ENCODE measurements at regions not wholly inside any gene's neighbourhood (a gene's known extent, or its start where the extent isn't known, plus 50 kb on each side); places are given as distances from the start of the nearest gene placed in this dataset.

DNA sequence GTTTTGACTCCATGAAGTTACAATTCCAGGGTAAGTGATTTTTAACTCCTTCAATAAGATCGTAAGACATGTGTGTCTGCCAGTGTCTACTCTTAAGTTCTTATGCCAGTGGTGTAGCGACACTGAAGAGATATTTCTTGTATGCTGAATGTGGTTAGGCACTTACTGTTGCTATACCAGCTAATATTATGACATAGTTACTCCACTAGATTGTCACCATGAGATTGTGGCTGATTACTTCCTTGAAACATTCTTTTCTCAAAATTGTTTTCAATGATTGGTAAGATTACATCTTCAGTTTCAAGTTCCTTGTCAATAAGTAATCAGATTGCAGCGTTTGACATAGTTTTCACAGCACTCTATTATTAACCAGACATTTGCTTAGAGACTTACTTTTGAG lies 60.6 kb upstream of the PAGE5 start:
- TF ChIP-seq, protein P1, sequence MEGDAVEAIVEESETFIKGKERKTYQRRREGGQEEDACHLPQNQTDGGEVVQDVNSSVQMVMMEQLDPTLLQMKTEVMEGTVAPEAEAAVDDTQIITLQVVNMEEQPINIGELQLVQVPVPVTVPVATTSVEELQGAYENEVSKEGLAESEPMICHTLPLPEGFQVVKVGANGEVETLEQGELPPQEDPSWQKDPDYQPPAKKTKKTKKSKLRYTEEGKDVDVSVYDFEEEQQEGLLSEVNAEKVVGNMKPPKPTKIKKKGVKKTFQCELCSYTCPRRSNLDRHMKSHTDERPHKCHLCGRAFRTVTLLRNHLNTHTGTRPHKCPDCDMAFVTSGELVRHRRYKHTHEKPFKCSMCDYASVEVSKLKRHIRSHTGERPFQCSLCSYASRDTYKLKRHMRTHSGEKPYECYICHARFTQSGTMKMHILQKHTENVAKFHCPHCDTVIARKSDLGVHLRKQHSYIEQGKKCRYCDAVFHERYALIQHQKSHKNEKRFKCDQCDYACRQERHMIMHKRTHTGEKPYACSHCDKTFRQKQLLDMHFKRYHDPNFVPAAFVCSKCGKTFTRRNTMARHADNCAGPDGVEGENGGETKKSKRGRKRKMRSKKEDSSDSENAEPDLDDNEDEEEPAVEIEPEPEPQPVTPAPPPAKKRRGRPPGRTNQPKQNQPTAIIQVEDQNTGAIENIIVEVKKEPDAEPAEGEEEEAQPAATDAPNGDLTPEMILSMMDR (IDR thresholded peaks at IDR 0.05), result no peak
- TF ChIP-seq POLR2A (IDR thresholded peaks at IDR 0.05), result no peak
